SK-N-SH (cell line): ENCODE measurements at regions not wholly inside any gene's neighbourhood (a gene's known extent, or its start where the extent isn't known, plus 50 kb on each side); places are given as distances from the start of the nearest gene placed in this dataset.

Source experiments
- CTCF ChIA-PET: fragments of 300-600, 350-600 bp; formaldehyde crosslinking; extraction: SDS; loops from one replicate; lab custom pipeline; 2021; lab: Yijun Ruan, JAX
- POLR2A ChIA-PET: fragments of 350-600 bp; sonication (Branson Sonifier 250); formaldehyde crosslinking; extraction: SDS; loops from one replicate; lab custom pipeline; 2020; ENCODE audit warnings: antibody characterized with exemption, inconsistent platforms; lab: Yijun Ruan, JAX
- DNase-seq: peaks from one replicate; pipeline ENCODE4 v3.0.0; 2012
- H2AFZ ChIP-seq: fragments of 200-600 bp; sonication (generic); 2 replicates; pipeline ENCODE4 v1.8.1; 2016; ENCODE audit warnings: antibody characterized with exemption, mild to moderate bottlenecking, low read depth
- H3F3A ChIP-seq: fragments of 200-600 bp; sonication (generic); replicated peaks from 2 replicates; pipeline ENCODE3; 2016; ENCODE audit warnings: antibody characterized with exemption, mild to moderate bottlenecking; ENCODE audit not compliant: insufficient read depth
- H3K27ac ChIP-seq, 2 experiments: fragments of 200-500 bp in 1 of 2; fragments of 200-600 bp in 1 of 2; sonication (Bioruptor generic) in 1 of 2; sonication (generic), shearing (Covaris generic) in 1 of 2; 2 replicates each; pipeline versions ENCODE4 v1.5.1 to v1.6.1; 2014 to 2016; ENCODE audit warnings: low read depth in 2 of 2, inconsistent platforms in 1 of 2, low read length in 1 of 2, mild to moderate bottlenecking in 1 of 2, mixed read lengths in 1 of 2
- H3K27me3 ChIP-seq: fragments of 200-600 bp; sonication (generic), shearing (Covaris generic); 2 replicates; pipeline ENCODE4 v1.6.1; 2016; ENCODE audit warnings: mixed run types; ENCODE audit not compliant: insufficient read depth
- H3K36me3 ChIP-seq, 2 experiments: fragments of 200-500 bp in 1 of 2; fragments of 200-600 bp in 1 of 2; sonication (Bioruptor generic) in 1 of 2; sonication (generic) in 1 of 2; replicated peaks in 1 of 2; 2 replicates each; pipeline versions ENCODE3 to v1.5.1; 2014 to 2016; ENCODE audit warnings: low read length in 1 of 2, mild to moderate bottlenecking in 1 of 2; ENCODE audit not compliant: insufficient read depth in 2 of 2, control insufficient read depth in 1 of 2
- H3K4me1 ChIP-seq, 2 experiments: fragments of 200-500 bp in 1 of 2; fragments of 200-600 bp in 1 of 2; sonication (Bioruptor generic) in 1 of 2; sonication (generic), shearing (Covaris generic) in 1 of 2; 2 replicates each; pipeline versions ENCODE4 v1.5.1 to v1.6.1; 2014 to 2016; ENCODE audit warnings: low read depth in 1 of 2, low read length in 1 of 2, mixed run types in 1 of 2; ENCODE audit not compliant: insufficient read depth in 2 of 2, control insufficient read depth in 1 of 2
- H3K4me2 ChIP-seq: fragments of 200-600 bp; sonication (generic), shearing (Covaris generic); 2 replicates; pipeline ENCODE4 v1.6.1; 2017; ENCODE audit warnings: mixed run types
- H3K4me3 ChIP-seq, 2 experiments: fragments of 200-500 bp in 1 of 2; fragments of 200-600 bp in 1 of 2; sonication (Bioruptor generic) in 1 of 2; sonication (generic), shearing (Covaris generic) in 1 of 2; 2 replicates each; pipeline versions ENCODE4 v1.5.1 to v1.8.1; 2014 to 2016; ENCODE audit warnings: low read depth in 2 of 2, inconsistent platforms in 1 of 2, low read length in 1 of 2, mild to moderate bottlenecking in 1 of 2, mixed read lengths in 1 of 2, moderate library complexity in 1 of 2
- H3K79me2 ChIP-seq: fragments of 200-600 bp; sonication (generic); 2 replicates; pipeline ENCODE4 v1.8.1; 2017; ENCODE audit warnings: mild to moderate bottlenecking; ENCODE audit not compliant: insufficient read depth
- H3K9ac ChIP-seq: fragments of 200-600 bp; sonication (generic); 2 replicates; pipeline ENCODE4 v1.6.1; 2017; ENCODE audit warnings: mixed run types
- H3K9me2 ChIP-seq: fragments of 200-600 bp; sonication (generic); 2 replicates; pipeline ENCODE4 v1.6.1; 2017; ENCODE audit warnings: mixed run types
- H3K9me3 ChIP-seq: fragments of 200-600 bp; sonication (generic); 2 replicates; pipeline ENCODE4 v1.6.1; 2017; ENCODE audit warnings: mixed run types, mild to moderate bottlenecking, moderate library complexity
- H4K20me1 ChIP-seq: fragments of 200-600 bp; sonication (generic); 2 replicates; pipeline ENCODE4 v1.6.1; 2017; ENCODE audit warnings: mild to moderate bottlenecking, mixed run types; ENCODE audit not compliant: insufficient read depth
- EP300 ChIP-seq, 2 experiments: IDR thresholded peaks; 2 replicates each; pipeline versions ENCODE4 v1.4.0 to v1.6.1; 2012; ENCODE audit warnings: borderline replicate concordance in 1 of 2, low read depth in 1 of 2, low read length in 1 of 2
- EZH2phosphoT487 ChIP-seq: fragments of 200-600 bp; sonication (generic); IDR thresholded peaks from 2 replicates; pipeline ENCODE4 v1.6.1; 2017; ENCODE audit warnings: low read depth, mixed run types, mild to moderate bottlenecking, antibody characterized with exemption, moderate library complexity, borderline replicate concordance
- FOSL2 ChIP-seq: IDR thresholded peaks from 2 replicates; pipeline ENCODE4 v1.4.0; 2012; ENCODE audit warnings: low read depth, mild to moderate bottlenecking, moderate library complexity, borderline replicate concordance
- FOXJ3 ChIP-seq: sonication (generic); formaldehyde crosslinking; IDR thresholded peaks from 2 replicates; pipeline ENCODE4 v1.5.1; 2020; ENCODE audit warnings: mild to moderate bottlenecking, missing genetic modification reagents
- GATA2 ChIP-seq: sonication (generic); formaldehyde crosslinking; IDR thresholded peaks from 2 replicates; pipeline ENCODE4 v1.5.0; 2020; ENCODE audit warnings: mild to moderate bottlenecking, missing genetic modification reagents
- MEF2A ChIP-seq: IDR thresholded peaks from 2 replicates; pipeline ENCODE4 v1.4.0; 2012; ENCODE audit warnings: low read depth, borderline replicate concordance
- MXI1 ChIP-seq: IDR thresholded peaks from 2 replicates; pipeline ENCODE4 v1.6.1; 2012; ENCODE audit warnings: mild to moderate bottlenecking, low read depth, low read length, improper control_type of control experiment
- NRF1 ChIP-seq: IDR thresholded peaks from 2 replicates; pipeline ENCODE4 v1.6.1; 2012; ENCODE audit warnings: low read depth, mild to moderate bottlenecking, low read length
- POLR2AphosphoS5 ChIP-seq: IDR thresholded peaks from 2 replicates; pipeline ENCODE4 v1.6.1; 2012; ENCODE audit warnings: low read depth, low read length
- RAD21 ChIP-seq: IDR thresholded peaks from 2 replicates; pipeline ENCODE4 v1.6.1; 2012; ENCODE audit warnings: mild to moderate bottlenecking, low read length
- SMC3 ChIP-seq: IDR thresholded peaks from 2 replicates; pipeline ENCODE4 v1.6.1; 2012; ENCODE audit warnings: low read depth, low read length, improper control_type of control experiment
- USF1 ChIP-seq: IDR thresholded peaks from 2 replicates; pipeline ENCODE4 v1.4.0; 2012; ENCODE audit warnings: low read depth, borderline replicate concordance
- WGBS: methylation state at CpG from one replicate; pipeline ENCODE4 v1.1.6; 2017; ENCODE audit warnings: low lambda C conversion rate; 5-methylcytosine and 5-hydroxymethylcytosine counted together
- TF ChIP-seq, protein P1 (sequence below): fragments of 200-600 bp; sonication (generic); IDR thresholded peaks from 2 replicates; pipeline ENCODE4 v1.6.1; 2017; ENCODE audit warnings: antibody characterized with exemption, mild to moderate bottlenecking, moderate library complexity
- TF ChIP-seq, protein P2 (sequence below): fragments of 150-350 bp; IDR thresholded peaks from 2 replicates; pipeline ENCODE4 v1.6.1; 2016; ENCODE audit warnings: mild to moderate bottlenecking, low read depth, low read length

GRCh38 chr2:10225291-10226037 is 77.2 kb upstream of the HPCAL1 start:
- Histone ChIP-seq H2AFZ (no peak overlapping the region), H3K79me2 (no peaks in the 10 kb centered on the region), H3K36me3 (no peaks in the 10 kb centered on the region), H3F3A (no peaks in the 10 kb centered on the region), H3K9ac (no peak overlapping the region), H3K27me3 (no peaks in the 10 kb centered on the region), H3K9me3 (no peaks in the 10 kb centered on the region), H3K4me1 (no peaks in the 10 kb centered on the region; a peak in 1 of 4 replicates), H3K4me3 (no peak overlapping the region), H3K27ac (no peak overlapping the region), H4K20me1 (no peaks in the 10 kb centered on the region), H3K4me2 (no peak overlapping the region), H3K9me2 (no peaks in the 10 kb centered on the region)
- ChIA-PET CTCF (interaction anchor here (0.8 kb wide), 1 partner anchor 210 kb away, joined by 3 read pairs; no protein-coding TSS in a partner anchor), POLR2A (no interaction called here)
- WGBS: 86% methylated on average over 13 of the region's 15 CpGs
- TF ChIP-seq SMC3 (no peak), MEF2A (no peak), MXI1 (no peak), USF1 (no peak), GATA2 (no peak), RAD21 (no peak), NRF1 (no peak), FOSL2 (no peak), FOXJ3 (CRISPR knock-in tag) (no peak), EZH2phosphoT487 (no peak), POLR2AphosphoS5 (no peak), EP300 (IDR thresholded peaks at IDR 0.05; ENCODE audit: borderline replicate concordance in 1 of 2, low read depth in 1 of 2, low read length in 1 of 2) (no peak)
- TF ChIP-seq, protein P1, sequence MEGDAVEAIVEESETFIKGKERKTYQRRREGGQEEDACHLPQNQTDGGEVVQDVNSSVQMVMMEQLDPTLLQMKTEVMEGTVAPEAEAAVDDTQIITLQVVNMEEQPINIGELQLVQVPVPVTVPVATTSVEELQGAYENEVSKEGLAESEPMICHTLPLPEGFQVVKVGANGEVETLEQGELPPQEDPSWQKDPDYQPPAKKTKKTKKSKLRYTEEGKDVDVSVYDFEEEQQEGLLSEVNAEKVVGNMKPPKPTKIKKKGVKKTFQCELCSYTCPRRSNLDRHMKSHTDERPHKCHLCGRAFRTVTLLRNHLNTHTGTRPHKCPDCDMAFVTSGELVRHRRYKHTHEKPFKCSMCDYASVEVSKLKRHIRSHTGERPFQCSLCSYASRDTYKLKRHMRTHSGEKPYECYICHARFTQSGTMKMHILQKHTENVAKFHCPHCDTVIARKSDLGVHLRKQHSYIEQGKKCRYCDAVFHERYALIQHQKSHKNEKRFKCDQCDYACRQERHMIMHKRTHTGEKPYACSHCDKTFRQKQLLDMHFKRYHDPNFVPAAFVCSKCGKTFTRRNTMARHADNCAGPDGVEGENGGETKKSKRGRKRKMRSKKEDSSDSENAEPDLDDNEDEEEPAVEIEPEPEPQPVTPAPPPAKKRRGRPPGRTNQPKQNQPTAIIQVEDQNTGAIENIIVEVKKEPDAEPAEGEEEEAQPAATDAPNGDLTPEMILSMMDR: no peak
- TF ChIP-seq, protein P2, sequence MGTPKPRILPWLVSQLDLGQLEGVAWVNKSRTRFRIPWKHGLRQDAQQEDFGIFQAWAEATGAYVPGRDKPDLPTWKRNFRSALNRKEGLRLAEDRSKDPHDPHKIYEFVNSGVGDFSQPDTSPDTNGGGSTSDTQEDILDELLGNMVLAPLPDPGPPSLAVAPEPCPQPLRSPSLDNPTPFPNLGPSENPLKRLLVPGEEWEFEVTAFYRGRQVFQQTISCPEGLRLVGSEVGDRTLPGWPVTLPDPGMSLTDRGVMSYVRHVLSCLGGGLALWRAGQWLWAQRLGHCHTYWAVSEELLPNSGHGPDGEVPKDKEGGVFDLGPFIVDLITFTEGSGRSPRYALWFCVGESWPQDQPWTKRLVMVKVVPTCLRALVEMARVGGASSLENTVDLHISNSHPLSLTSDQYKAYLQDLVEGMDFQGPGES: no peak
- DNase-seq: no peak
